Heart left ventricle (tissue), 13 donors: ENCODE measurements at regions not wholly inside any gene's neighbourhood (a gene's known extent, or its start where the extent isn't known, plus 50 kb on each side); places are given as distances from the start of the nearest gene placed in this dataset.

ENCODE experiments used
- POLR2A ChIP-seq, 2 donors: fragments of 450-650 bp; IDR thresholded peaks; one replicate each; pipeline ENCODE4 v1.6.1; 2017; ENCODE audit warnings: antibody characterized with exemption in 2 of 2, mild to moderate bottlenecking in 2 of 2, moderate library complexity in 2 of 2
- TF ChIP-seq, protein P1 (sequence below), 12 donors: fragments of 200-600 bp; sonication (generic) in 4 of 12; IDR thresholded peaks; one replicate each; pipeline versions ENCODE4 v1.5.0 to v1.8.0; 2018 to 2022; ENCODE audit warnings: antibody characterized with exemption in 12 of 12, mild to moderate bottlenecking in 5 of 12
- donor health status: ischemic (EF 13 %, LVEDD 7.1; RV severe dilation, severe dysfunction).
- donor health status: DM: no; HTN: yes; CAD: no.
- donor health status: DM: no; HTN: no; CAD: no.
- donor health status: ischemic (EF 25% LVEDD 6.9; RV normal size, moderate dysfunction).
- donor health status: ischemic (EF 25% LVEDD 5.7; RV mildly dilated, moderate dysfunction).
- donor health status: ischemic (EF 35%, LVEDD 5.7; RV mildly dilated, moderate dysfunction).
- donor health status: nonischemic (EF 11% LVEDD 7.7; RV severe dilation, severe dysfunction).
- donor health status: DM: yes; HTN: yes; CAD: no.
- donor health status: PGD.
- donor health status: ischemic (EF 29% LVEDD 5.4; RV normal size, mild dysfunction).
- donor health status: nonischemic (EF 23%, LVEDD 6.1; RV moderate dilation, normal function).

DNA sequence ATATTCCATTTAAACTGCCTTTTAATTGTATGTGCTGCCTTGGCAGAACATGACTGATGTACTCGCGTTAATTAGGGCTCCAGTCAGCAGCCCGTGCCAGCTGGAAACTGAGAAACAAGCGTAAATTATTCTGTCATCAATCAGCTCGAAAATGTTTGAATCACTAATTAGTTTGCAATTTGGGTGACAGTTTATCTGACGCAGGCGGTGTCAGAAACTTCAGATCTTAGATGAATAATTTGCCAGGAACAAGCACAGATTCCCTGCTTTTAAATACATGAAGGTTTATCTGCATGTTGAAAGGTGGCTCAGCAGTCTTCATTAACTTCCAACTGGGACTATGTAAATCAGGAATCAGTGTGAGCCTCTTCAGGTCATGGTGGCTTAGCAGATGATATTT, 176.0 kb upstream of the TLE4 start:
- TF ChIP-seq, protein P1, sequence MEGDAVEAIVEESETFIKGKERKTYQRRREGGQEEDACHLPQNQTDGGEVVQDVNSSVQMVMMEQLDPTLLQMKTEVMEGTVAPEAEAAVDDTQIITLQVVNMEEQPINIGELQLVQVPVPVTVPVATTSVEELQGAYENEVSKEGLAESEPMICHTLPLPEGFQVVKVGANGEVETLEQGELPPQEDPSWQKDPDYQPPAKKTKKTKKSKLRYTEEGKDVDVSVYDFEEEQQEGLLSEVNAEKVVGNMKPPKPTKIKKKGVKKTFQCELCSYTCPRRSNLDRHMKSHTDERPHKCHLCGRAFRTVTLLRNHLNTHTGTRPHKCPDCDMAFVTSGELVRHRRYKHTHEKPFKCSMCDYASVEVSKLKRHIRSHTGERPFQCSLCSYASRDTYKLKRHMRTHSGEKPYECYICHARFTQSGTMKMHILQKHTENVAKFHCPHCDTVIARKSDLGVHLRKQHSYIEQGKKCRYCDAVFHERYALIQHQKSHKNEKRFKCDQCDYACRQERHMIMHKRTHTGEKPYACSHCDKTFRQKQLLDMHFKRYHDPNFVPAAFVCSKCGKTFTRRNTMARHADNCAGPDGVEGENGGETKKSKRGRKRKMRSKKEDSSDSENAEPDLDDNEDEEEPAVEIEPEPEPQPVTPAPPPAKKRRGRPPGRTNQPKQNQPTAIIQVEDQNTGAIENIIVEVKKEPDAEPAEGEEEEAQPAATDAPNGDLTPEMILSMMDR (IDR thresholded peaks at IDR 0.05) = no peak
- TF ChIP-seq POLR2A (IDR thresholded peaks at IDR 0.05) = no peak
